Neuronal stem cell (in vitro differentiated cells): ENCODE measurements at regions not wholly inside any gene's neighbourhood (a gene's known extent, or its start where the extent isn't known, plus 50 kb on each side); places are given as distances from the start of the nearest gene placed in this dataset.

Experiments used
- DNase-seq: peaks from one replicate; pipeline ENCODE4 v3.0.0-alpha.2; 2013; ENCODE audit warnings: low spot score
- H2AFZ ChIP-seq: one replicate; pipeline ENCODE4 v1.6.1; 2013; ENCODE audit warnings: mild to moderate bottlenecking, low read length, inconsistent platforms
- H2AK5ac ChIP-seq: 2 replicates; pipeline ENCODE4 v1.6.1; 2013; ENCODE audit warnings: low read depth, mild to moderate bottlenecking, inconsistent platforms, low read length, moderate library complexity, mixed read lengths
- H2BK120ac ChIP-seq: 2 replicates; pipeline ENCODE4 v1.6.1; 2013; ENCODE audit warnings: low read depth, mild to moderate bottlenecking, inconsistent platforms, low read length, moderate library complexity, mixed read lengths
- H2BK12ac ChIP-seq: one replicate; pipeline ENCODE4 v1.6.1; 2013; ENCODE audit warnings: low read length, inconsistent platforms
- H2BK15ac ChIP-seq: 2 replicates; pipeline ENCODE4 v1.6.1; 2013; ENCODE audit warnings: mild to moderate bottlenecking, low read length, inconsistent platforms, mixed read lengths
- H2BK5ac ChIP-seq: one replicate; pipeline ENCODE4 v1.6.1; 2013; ENCODE audit warnings: inconsistent platforms, mild to moderate bottlenecking, low read length, moderate library complexity
- H3K14ac ChIP-seq: one replicate; pipeline ENCODE4 v1.6.1; 2013; ENCODE audit warnings: low read length, inconsistent platforms
- H3K18ac ChIP-seq: 2 replicates; pipeline ENCODE4 v1.6.1; 2013; ENCODE audit warnings: low read length, inconsistent platforms
- H3K23ac ChIP-seq: 2 replicates; pipeline ENCODE4 v1.6.1; 2013; ENCODE audit warnings: low read depth, mild to moderate bottlenecking, mixed read lengths, low read length, inconsistent platforms; ENCODE audit not compliant: poor library complexity
- H3K27ac ChIP-seq: replicated peaks from 3 replicates; pipeline ENCODE4 v1.5.1; 2013; ENCODE audit warnings: low read length, inconsistent platforms
- H3K27me3 ChIP-seq, 3 experiments: 2 replicates each; pipeline ENCODE4 v1.6.1; 2013; ENCODE audit warnings: low read length in 3 of 3, mild to moderate bottlenecking in 2 of 3, inconsistent platforms in 1 of 3, low read depth in 1 of 3, mixed read lengths in 1 of 3, moderate library complexity in 1 of 3; ENCODE audit not compliant: control insufficient read depth in 3 of 3, insufficient read depth in 3 of 3
- H3K36me3 ChIP-seq, 2 donors: replicated peaks in 1 of 2; 2 replicates each; pipeline ENCODE4 v1.6.1; 2013; ENCODE audit warnings: low read length in 2 of 2; ENCODE audit not compliant: control insufficient read depth in 2 of 2, insufficient read depth in 2 of 2
- H3K4ac ChIP-seq: 2 replicates; pipeline ENCODE4 v1.6.1; 2013; ENCODE audit warnings: inconsistent platforms, mild to moderate bottlenecking, low read length, moderate library complexity
- H3K4me1 ChIP-seq, 2 donors: 1 replicate in 1 of 2; 2 replicates in 1 of 2; pipeline ENCODE4 v1.6.1; 2013; ENCODE audit warnings: low read length in 2 of 2, low read depth in 1 of 2; ENCODE audit not compliant: control insufficient read depth in 2 of 2, insufficient read depth in 1 of 2
- H3K4me2 ChIP-seq: one replicate; pipeline ENCODE4 v1.6.1; 2013; ENCODE audit warnings: mild to moderate bottlenecking, low read length, inconsistent platforms; ENCODE audit not compliant: insufficient read depth, poor library complexity, severe bottlenecking
- H3K4me3 ChIP-seq, 2 donors: 2 replicates each; pipeline ENCODE4 v1.5.1; 2013; ENCODE audit warnings: low read length in 2 of 2, mild to moderate bottlenecking in 2 of 2, inconsistent platforms in 1 of 2, moderate library complexity in 1 of 2
- H3K79me1 ChIP-seq: one replicate; pipeline ENCODE4 v1.6.1; 2013; ENCODE audit warnings: low read depth, mild to moderate bottlenecking, inconsistent platforms, low read length, moderate library complexity
- H3K9ac ChIP-seq: one replicate; pipeline ENCODE4 v1.6.1; 2013; ENCODE audit warnings: mild to moderate bottlenecking, low read depth, low read length, inconsistent platforms; ENCODE audit not compliant: poor library complexity
- H3K9me3 ChIP-seq, 2 donors: replicated peaks in 1 of 2; 2 replicates each; pipeline versions ENCODE3 to v1.6.1; 2013; ENCODE audit warnings: low read length in 2 of 2, mild to moderate bottlenecking in 2 of 2, inconsistent platforms in 1 of 2, low read depth in 1 of 2, mixed read lengths in 1 of 2, moderate library complexity in 1 of 2; ENCODE audit not compliant: control insufficient read depth in 2 of 2, insufficient read depth in 1 of 2
- H4K8ac ChIP-seq: one replicate; pipeline ENCODE4 v1.6.1; 2013; ENCODE audit warnings: low read depth, mild to moderate bottlenecking, inconsistent platforms, low read length, moderate library complexity
- H4K91ac ChIP-seq: one replicate; pipeline ENCODE4 v1.6.1; 2013; ENCODE audit warnings: low read length, low read depth, mild to moderate bottlenecking, inconsistent platforms; ENCODE audit not compliant: poor library complexity
- WGBS, 2 donors: extraction: QIAGEN DNeasy Blood & Tissue Kit; methylation state at CpG; one replicate each; pipeline ENCODE4 v1.1.7; 2013; ENCODE audit warnings: missing lambda C conversion rate in 2 of 2, mixed read lengths in 1 of 2; ENCODE audit not compliant: insufficient read length in 2 of 2, insufficient replicate concordance in 1 of 2; ENCODE audit errors: extremely low coverage in 2 of 2; 5-methylcytosine and 5-hydroxymethylcytosine counted together

DNA sequence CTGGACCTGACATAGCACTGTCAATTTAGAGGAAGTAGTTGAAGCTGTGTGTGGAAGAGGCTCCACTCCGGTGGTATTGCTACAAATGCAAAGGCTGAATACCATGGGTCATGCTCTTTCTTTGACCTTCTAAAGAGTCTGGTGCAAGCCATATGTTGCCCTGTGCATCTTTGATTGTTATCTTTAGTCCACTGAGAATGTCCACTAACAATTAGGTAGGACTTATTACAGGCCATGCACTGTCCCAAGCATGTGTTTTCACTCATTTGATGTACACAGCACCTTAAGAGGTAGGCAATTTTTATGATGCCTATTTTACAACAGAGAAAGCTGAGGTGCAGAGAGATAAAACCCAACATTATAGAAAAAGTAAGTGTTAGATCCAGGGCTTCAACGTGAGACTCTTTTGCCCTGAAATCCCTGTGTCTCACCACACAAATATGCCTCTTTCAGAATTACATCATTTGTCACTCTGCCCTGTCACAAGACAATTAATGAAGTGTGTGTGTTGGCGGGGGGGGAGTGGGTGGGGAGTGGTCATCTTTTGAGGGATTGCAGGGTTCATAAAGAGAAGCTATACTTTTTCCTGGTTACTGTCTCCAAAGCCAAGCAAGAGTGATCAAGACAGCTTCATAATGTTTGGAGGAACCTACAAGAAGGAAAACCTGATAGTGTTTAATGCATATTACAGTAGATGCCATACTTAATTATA lies 637.6 kb upstream of the IGFBP3 start:
- Histone ChIP-seq H3K27ac (no peak overlapping the region), H3K36me3 (no peaks in the 10 kb centered on the region), H2BK12ac (no peak overlapping the region), H2AK5ac (no peak overlapping the region), H4K91ac (no peak overlapping the region), H2BK15ac (no peak overlapping the region), H3K9ac (no peak overlapping the region), H3K4me2 (no peak overlapping the region), H2BK120ac (no peak overlapping the region), H2AFZ (no peak overlapping the region), H3K79me1 (no peaks in the 10 kb centered on the region), H3K27me3 (no peaks in the 10 kb centered on the region), H3K4me3 (no peak overlapping the region), H3K4ac (no peak overlapping the region), H2BK5ac (no peak overlapping the region), H3K14ac (no peak overlapping the region), H4K8ac (no peak overlapping the region), H3K9me3 (no peaks in the 10 kb centered on the region), H3K4me1 (no peaks in the 10 kb centered on the region), H3K18ac (no peak overlapping the region), H3K23ac (no peak overlapping the region)
- DNase-seq = no peak
- no CpG with 5 or more reads among the region's 3 CpGs for WGBS, 2 donors

DNA sequence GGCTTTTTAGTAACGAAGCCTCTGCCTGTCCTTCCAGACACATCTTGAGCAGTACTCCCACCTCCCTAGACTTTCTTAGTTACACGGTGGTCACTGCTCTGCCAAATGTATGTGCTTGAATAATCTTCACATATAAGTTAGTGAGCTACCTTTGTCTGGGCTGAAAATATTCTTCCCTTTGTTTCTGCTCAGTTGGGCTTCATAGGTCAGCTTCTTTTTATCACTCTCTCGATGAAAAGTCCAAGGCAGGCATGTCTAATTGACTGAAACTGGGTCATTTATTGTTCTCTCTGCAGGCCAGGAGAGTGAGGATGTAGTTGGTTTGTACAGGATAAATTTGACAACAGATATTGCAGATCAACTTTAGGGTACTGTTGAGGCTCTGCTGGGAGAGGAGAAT lies 636.7 kb upstream of the IGFBP3 start:
- no peak overlapping the region for H3K4me2 ChIP-seq
- no peak overlapping the region for H2AK5ac ChIP-seq
- peak overlapping the region; percentile 11 for H2AFZ ChIP-seq
- DNase-seq = no peak
- no peak overlapping the region for H2BK15ac ChIP-seq
- no peak overlapping the region for H3K18ac ChIP-seq
- no peak overlapping the region for H2BK120ac ChIP-seq
- no peak overlapping the region for H3K23ac ChIP-seq
- H3K9me3 ChIP-seq = no peaks in the 10 kb centered on the region
- WGBS, 2 donors = no CpG with 5 or more reads among the region's 3 CpGs
- H3K9ac ChIP-seq = no peak overlapping the region
- no peak overlapping the region for H2BK5ac ChIP-seq
- H2BK12ac ChIP-seq = no peak overlapping the region
- H3K27ac ChIP-seq = no peak overlapping the region
- H3K4me1 ChIP-seq = no peaks in the 10 kb centered on the region
- no peaks in the 10 kb centered on the region for H3K36me3 ChIP-seq
- H4K8ac ChIP-seq = no peak overlapping the region
- H3K4me3 ChIP-seq = no peak overlapping the region
- no peak overlapping the region for H3K14ac ChIP-seq
- H3K27me3 ChIP-seq = no peaks in the 10 kb centered on the region
- H3K4ac ChIP-seq = no peak overlapping the region
- no peak overlapping the region for H4K91ac ChIP-seq
- no peaks in the 10 kb centered on the region for H3K79me1 ChIP-seq

DNA sequence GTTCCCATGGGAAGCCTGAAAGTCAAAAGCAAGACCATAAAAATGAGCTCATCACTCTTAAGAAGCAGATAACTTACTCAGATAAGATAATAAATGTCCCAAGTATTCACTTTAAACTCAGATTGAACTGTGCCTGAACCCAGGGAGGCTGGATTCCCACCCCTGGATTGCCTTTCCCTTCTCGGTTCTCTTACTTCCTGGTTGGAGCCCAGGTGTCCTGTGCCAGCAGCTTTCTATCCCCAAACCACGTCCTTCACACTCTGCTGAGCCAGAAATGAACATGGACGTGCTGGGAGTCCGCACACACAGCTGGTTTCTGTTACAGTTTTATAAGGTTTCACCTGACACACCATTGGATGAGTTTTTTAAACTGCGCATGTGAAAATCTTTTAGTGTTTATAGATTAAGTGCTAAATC lies 636.2 kb upstream of the IGFBP3 start:
- Histone ChIP-seq H2BK120ac (no peak overlapping the region), H4K8ac (no peak overlapping the region), H4K91ac (no peak overlapping the region), H3K27me3 (no peaks in the 10 kb centered on the region), H3K23ac (no peak overlapping the region), H3K14ac (no peak overlapping the region), H3K27ac (no peak overlapping the region), H2BK15ac (no peak overlapping the region), H3K4ac (no peak overlapping the region), H3K18ac (no peak overlapping the region), H2BK12ac (no peak overlapping the region), H3K9ac (no peak overlapping the region), H3K36me3 (no peaks in the 10 kb centered on the region), H3K9me3 (no peaks in the 10 kb centered on the region), H3K4me1 (no peaks in the 10 kb centered on the region), H2AK5ac (no peak overlapping the region), H3K4me3 (no peak overlapping the region), H3K4me2 (no peak overlapping the region), H2BK5ac (no peak overlapping the region), H3K79me1 (no peaks in the 10 kb centered on the region), H2AFZ (no peak overlapping the region)
- no peak for DNase-seq
- WGBS, 2 donors = no CpG with 5 or more reads among the region's 5 CpGs

DNA sequence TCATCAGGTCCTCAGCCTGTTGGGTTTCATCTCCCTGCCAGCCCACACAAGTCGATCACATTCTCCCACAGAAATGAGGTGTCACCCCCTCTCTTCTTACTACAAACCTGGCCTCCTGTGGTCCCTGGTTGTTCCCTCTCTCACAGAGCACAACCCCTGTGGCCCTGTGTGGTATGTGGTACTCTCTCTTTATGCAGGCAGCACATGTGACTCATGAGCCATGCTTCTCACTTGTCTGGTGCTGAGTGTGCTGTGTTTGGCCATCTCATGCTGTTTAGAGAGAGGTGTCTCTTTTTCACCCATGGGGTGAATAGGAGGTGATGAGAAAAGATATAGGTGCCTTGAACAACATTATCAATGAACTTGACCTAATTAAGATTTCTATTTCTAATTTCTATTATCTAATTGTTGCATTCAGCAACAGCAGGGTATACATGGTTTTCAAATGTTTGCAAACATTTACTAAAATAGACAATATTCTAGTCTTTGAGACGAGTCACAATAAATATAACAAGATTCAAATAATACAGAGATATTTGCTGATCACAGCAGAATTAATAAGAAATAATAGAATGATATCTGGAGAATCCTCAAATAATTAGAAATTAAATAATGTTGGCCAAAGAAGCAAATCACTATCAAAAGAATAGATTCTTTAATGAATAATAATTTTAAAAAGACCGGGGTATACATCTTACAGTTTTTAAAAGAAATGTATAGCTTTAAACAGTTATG lies 633.8 kb upstream of the IGFBP3 start:
- no peak overlapping the region for H3K4me3 ChIP-seq
- H3K9ac ChIP-seq = no peak overlapping the region
- H3K79me1 ChIP-seq = no peaks in the 10 kb centered on the region
- H2AFZ ChIP-seq = no peak overlapping the region
- no peak overlapping the region for H4K91ac ChIP-seq
- H2BK5ac ChIP-seq = no peak overlapping the region
- no peaks in the 10 kb centered on the region for H3K4me1 ChIP-seq
- no peak for DNase-seq
- H3K4me2 ChIP-seq = no peak overlapping the region
- WGBS, 2 donors = no CpG with 5 or more reads among the region's 3 CpGs
- H3K18ac ChIP-seq = no peak overlapping the region
- H3K36me3 ChIP-seq = no peaks in the 10 kb centered on the region
- no peak overlapping the region for H2BK120ac ChIP-seq
- no peaks in the 10 kb centered on the region for H3K9me3 ChIP-seq
- H2BK12ac ChIP-seq = no peak overlapping the region
- H3K14ac ChIP-seq = no peak overlapping the region
- H2AK5ac ChIP-seq = no peak overlapping the region
- no peak overlapping the region for H3K23ac ChIP-seq
- no peak overlapping the region for H3K4ac ChIP-seq
- H3K27me3 ChIP-seq = no peaks in the 10 kb centered on the region
- no peak overlapping the region for H2BK15ac ChIP-seq
- H4K8ac ChIP-seq = no peak overlapping the region
- no peak overlapping the region for H3K27ac ChIP-seq
